B cell (primary cell): ENCODE measurements at regions not wholly inside any gene's neighbourhood (a gene's known extent, or its start where the extent isn't known, plus 50 kb on each side); places are given as distances from the start of the nearest gene placed in this dataset.

Experiments
- EZH2 ChIP-seq: IDR thresholded peaks from 2 replicates; pipeline ENCODE4 v1.6.1; 2012; ENCODE audit warnings: borderline replicate concordance, low read depth, mild to moderate bottlenecking, moderate library complexity, low read length; ENCODE audit not compliant: insufficient read depth, poor library complexity, severe bottlenecking
- TF ChIP-seq, protein P1 (sequence below): fragments of 200-600 bp; IDR thresholded peaks from one replicate; pipeline ENCODE4 v1.8.0; 2022; ENCODE audit warnings: antibody characterized with exemption, mild to moderate bottlenecking

- TF ChIP-seq, protein P1, sequence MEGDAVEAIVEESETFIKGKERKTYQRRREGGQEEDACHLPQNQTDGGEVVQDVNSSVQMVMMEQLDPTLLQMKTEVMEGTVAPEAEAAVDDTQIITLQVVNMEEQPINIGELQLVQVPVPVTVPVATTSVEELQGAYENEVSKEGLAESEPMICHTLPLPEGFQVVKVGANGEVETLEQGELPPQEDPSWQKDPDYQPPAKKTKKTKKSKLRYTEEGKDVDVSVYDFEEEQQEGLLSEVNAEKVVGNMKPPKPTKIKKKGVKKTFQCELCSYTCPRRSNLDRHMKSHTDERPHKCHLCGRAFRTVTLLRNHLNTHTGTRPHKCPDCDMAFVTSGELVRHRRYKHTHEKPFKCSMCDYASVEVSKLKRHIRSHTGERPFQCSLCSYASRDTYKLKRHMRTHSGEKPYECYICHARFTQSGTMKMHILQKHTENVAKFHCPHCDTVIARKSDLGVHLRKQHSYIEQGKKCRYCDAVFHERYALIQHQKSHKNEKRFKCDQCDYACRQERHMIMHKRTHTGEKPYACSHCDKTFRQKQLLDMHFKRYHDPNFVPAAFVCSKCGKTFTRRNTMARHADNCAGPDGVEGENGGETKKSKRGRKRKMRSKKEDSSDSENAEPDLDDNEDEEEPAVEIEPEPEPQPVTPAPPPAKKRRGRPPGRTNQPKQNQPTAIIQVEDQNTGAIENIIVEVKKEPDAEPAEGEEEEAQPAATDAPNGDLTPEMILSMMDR = no peak
- no peak for TF ChIP-seq EZH2
These were observed 374.9 kb upstream of the CNTN4 start for GRCh38 chr3:1723726-1724125.
